ENCODE measurements at regions not wholly inside any gene's neighbourhood (a gene's known extent, or its start where the extent isn't known, plus 50 kb on each side); places are given as distances from the start of the nearest gene placed in this dataset.

- DNase-seq (ENCODE audit: low read depth): no peak
These were observed 57.7 kb downstream of the LRRC30 start for GRCh38 chr18:7288544-7288943.

- no peak for DNase-seq (ENCODE audit: low read depth)
These were observed 59.2 kb downstream of the LRRC30 start for GRCh38 chr18:7290077-7290476.

GRCh38 chr18:7291046-7291445 lies 60.2 kb downstream of the LRRC30 start:
- DNase-seq (ENCODE audit: low read depth): no peak

GRCh38 chr18:7298149-7298548 lies 67.3 kb downstream of the LRRC30 start:
- DNase-seq (ENCODE audit: low read depth): no peak

- no peak for DNase-seq (ENCODE audit: low read depth)
These were observed 70.2 kb downstream of the LRRC30 start for GRCh38 chr18:7301094-7301493.

- DNase-seq (ENCODE audit: low read depth): no peak
These were observed 72.6 kb downstream of the LRRC30 start for GRCh38 chr18:7303316-7304060.

GRCh38 chr18:7304061-7304370 lies 73.1 kb downstream of the LRRC30 start:
- no peak for DNase-seq (ENCODE audit: low read depth)

GRCh38 chr18:7305416-7305815 lies 74.5 kb downstream of the LRRC30 start:
- DNase-seq (ENCODE audit: low read depth): no peak

GRCh38 chr18:7307030-7307429 lies 76.1 kb downstream of the LRRC30 start:
- DNase-seq (ENCODE audit: low read depth): no peak

- DNase-seq (ENCODE audit: low read depth): no peak
These were observed 76.6 kb downstream of the LRRC30 start for GRCh38 chr18:7307526-7307925.

GRCh38 chr18:7317804-7318231 lies 86.9 kb downstream of the LRRC30 start:
- no peak for DNase-seq (ENCODE audit: low read depth)

GRCh38 chr18:7319161-7319560 lies 88.3 kb downstream of the LRRC30 start:
- DNase-seq (ENCODE audit: low read depth): no peak

GRCh38 chr18:7321831-7322230 lies 90.9 kb downstream of the LRRC30 start:
- DNase-seq (ENCODE audit: low read depth): no peak

GRCh38 chr18:7322817-7323485 lies 92.1 kb downstream of the LRRC30 start:
- DNase-seq (ENCODE audit: low read depth): no peak

GRCh38 chr18:7325126-7325430 lies 94.2 kb downstream of the LRRC30 start:
- DNase-seq (ENCODE audit: low read depth): no peak

- DNase-seq (ENCODE audit: low read depth): no peak
These were observed 98.1 kb downstream of the LRRC30 start for GRCh38 chr18:7329016-7329415.

GRCh38 chr18:7332452-7332851 lies 101.6 kb downstream of the LRRC30 start:
- DNase-seq (ENCODE audit: low read depth): no peak

- no peak for DNase-seq (ENCODE audit: low read depth)
These were observed 102.2 kb downstream of the LRRC30 start for GRCh38 chr18:7333025-7333562.

GRCh38 chr18:7334973-7335568 lies 104.2 kb downstream of the LRRC30 start:
- no peak for DNase-seq (ENCODE audit: low read depth)

- no peak for DNase-seq (ENCODE audit: low read depth)
These were observed 105.7 kb downstream of the LRRC30 start for GRCh38 chr18:7336623-7337022.

GRCh38 chr18:7338846-7339245 lies 108.0 kb downstream of the LRRC30 start:
- no peak for DNase-seq (ENCODE audit: low read depth)

GRCh38 chr18:7341581-7342337 lies 110.9 kb downstream of the LRRC30 start:
- DNase-seq (ENCODE audit: low read depth): no peak
